ENCODE measurements at regions not wholly inside any gene's neighbourhood (a gene's known extent, or its start where the extent isn't known, plus 50 kb on each side); places are given as distances from the start of the nearest gene placed in this dataset.
A peak's percentile ranks its signal among the peaks of the same experiment; 100 is the strongest.

DNA sequence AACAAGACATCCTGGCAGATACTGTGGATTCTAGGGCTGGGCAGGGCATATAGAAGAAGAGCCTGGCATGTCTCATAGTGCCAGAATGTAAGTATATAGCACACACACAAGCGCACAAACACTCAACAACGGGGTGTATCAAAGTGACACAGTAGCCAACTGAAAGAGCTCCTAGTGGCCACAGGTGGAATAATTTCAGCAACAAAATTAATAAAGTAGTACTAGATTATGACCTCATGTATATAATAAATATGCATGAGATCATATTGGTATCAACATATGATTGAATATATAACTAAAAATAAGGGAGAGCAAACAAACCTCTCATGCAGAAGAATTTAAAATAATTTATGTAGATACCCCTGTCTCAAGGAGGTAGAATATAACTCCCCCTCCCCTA, 72.4 kb upstream of the CXCL12 start:
- Mint-ChIP-seq H3K27ac (ENCODE audit: unreplicated experiment) (no peak overlapping the region), H3K9me3 (ENCODE audit: unreplicated experiment) (peaks cover 2% of the 10 kb centered on the region), H3K4me1 (ENCODE audit: low read depth, unreplicated experiment) (no peaks in the 10 kb centered on the region), H3K27me3 (ENCODE audit: unreplicated experiment) (peaks cover 5% of the 10 kb centered on the region), H3K4me3 (ENCODE audit: unreplicated experiment) (no peak overlapping the region), H3K36me3 (ENCODE audit: unreplicated experiment) (no peaks in the 10 kb centered on the region)
- no peak for DNase-seq
- TF ChIP-seq, protein P1, sequence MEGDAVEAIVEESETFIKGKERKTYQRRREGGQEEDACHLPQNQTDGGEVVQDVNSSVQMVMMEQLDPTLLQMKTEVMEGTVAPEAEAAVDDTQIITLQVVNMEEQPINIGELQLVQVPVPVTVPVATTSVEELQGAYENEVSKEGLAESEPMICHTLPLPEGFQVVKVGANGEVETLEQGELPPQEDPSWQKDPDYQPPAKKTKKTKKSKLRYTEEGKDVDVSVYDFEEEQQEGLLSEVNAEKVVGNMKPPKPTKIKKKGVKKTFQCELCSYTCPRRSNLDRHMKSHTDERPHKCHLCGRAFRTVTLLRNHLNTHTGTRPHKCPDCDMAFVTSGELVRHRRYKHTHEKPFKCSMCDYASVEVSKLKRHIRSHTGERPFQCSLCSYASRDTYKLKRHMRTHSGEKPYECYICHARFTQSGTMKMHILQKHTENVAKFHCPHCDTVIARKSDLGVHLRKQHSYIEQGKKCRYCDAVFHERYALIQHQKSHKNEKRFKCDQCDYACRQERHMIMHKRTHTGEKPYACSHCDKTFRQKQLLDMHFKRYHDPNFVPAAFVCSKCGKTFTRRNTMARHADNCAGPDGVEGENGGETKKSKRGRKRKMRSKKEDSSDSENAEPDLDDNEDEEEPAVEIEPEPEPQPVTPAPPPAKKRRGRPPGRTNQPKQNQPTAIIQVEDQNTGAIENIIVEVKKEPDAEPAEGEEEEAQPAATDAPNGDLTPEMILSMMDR (IDR thresholded peaks at IDR 0.05; ENCODE audit: partially characterized antibody, unreplicated experiment), result peak; percentile 30

DNA sequence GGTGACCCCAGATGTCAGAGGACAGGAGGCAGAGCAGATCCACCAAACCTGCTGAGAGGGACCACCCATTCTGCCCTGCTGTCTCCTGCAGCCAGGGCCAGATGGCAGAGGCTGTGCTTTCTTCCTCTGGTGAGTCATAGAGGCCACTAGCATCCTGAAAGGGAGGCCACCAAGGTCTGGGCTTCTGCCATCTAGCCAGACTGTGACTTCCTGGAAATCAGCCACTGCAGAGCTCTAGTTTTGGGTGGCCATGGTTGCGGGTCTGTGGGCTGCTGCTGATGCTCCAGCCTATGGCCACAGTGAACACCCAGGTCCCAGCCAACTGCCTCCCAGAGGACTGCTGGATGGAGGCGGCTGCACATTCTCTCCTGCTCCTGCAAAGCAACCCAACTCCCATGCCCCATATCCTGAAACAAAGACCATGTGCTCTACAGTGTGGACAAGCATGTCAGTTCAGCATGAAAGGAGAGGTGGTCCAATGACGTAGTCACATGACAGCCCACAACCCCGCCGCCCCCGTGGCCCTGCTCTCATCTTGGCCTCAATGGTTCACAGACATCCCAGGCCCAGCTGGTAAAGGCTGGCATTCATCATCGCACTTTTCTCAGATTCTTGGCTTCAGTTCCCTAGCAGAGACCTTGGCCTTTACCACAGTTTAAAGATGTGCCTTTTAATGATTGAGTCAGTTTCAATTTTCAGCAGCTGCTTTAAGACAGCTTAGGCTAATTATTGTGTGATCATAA, 73.9 kb upstream of the CXCL12 start:
- no peaks in the 10 kb centered on the region for H3K9me3 Mint-ChIP-seq (ENCODE audit: unreplicated experiment)
- H3K27me3 Mint-ChIP-seq (ENCODE audit: unreplicated experiment), result peaks cover 5% of the 10 kb centered on the region
- TF ChIP-seq, protein P1 (IDR thresholded peaks at IDR 0.05; ENCODE audit: partially characterized antibody, unreplicated experiment), result no peak
- no peaks in the 10 kb centered on the region for H3K4me1 Mint-ChIP-seq (ENCODE audit: low read depth, unreplicated experiment)
- no peak for DNase-seq
- no peak overlapping the region for H3K27ac Mint-ChIP-seq (ENCODE audit: unreplicated experiment)
- no peaks in the 10 kb centered on the region for H3K36me3 Mint-ChIP-seq (ENCODE audit: unreplicated experiment)
- no peak overlapping the region for H3K4me3 Mint-ChIP-seq (ENCODE audit: unreplicated experiment)

DNA sequence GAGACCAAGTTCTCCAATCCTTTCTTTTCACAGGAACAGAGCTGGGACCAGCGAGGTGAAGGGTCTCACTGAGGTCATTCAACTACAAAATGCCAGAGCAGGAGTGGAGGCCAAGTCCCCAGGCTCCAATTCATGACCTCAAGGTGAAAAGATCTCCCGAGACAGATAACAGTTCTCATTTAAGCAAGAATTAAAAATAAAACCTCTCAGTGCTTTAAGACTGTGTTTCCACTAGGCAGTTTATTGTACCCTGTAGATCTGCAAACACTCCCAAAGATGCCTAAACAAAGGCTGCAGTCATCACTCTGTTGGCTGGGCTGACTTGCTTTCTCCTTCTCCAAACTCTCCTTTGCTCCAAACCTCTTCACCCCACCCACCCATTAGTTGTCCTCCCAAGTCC, 74.8 kb upstream of the CXCL12 start:
- H3K4me1 Mint-ChIP-seq (ENCODE audit: low read depth, unreplicated experiment), result no peaks in the 10 kb centered on the region

DNA sequence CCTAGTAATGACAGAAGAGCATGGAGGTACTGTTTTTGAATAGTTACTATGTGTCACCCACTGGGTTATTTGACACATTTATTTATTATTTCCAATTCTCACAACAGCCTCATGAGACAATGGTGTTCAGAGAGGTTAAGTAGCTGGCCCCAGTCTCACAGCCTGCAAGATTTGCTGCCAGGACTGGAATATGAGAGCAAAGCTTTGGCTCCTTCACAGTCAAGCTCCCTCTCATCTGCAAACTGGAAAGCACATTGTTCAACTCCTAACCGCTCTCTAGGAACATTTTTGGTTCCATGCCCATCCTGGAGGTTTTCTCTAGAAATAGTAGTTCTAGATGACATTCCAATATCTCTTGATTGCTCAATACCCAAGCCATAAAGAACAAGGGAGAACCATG, 75.5 kb upstream of the CXCL12 start:
- Mint-ChIP-seq H3K4me1 (ENCODE audit: low read depth, unreplicated experiment) (no peaks in the 10 kb centered on the region), H3K4me3 (ENCODE audit: unreplicated experiment) (no peak overlapping the region), H3K27ac (ENCODE audit: unreplicated experiment) (no peak overlapping the region), H3K27me3 (ENCODE audit: unreplicated experiment) (peaks cover 5% of the 10 kb centered on the region), H3K9me3 (ENCODE audit: unreplicated experiment) (no peaks in the 10 kb centered on the region), H3K36me3 (ENCODE audit: unreplicated experiment) (no peaks in the 10 kb centered on the region)
- TF ChIP-seq, protein P1 (IDR thresholded peaks at IDR 0.05; ENCODE audit: partially characterized antibody, unreplicated experiment), result no peak
- DNase-seq, result no peak

More for the DNA sequence above, 74.8 kb upstream of the CXCL12 start:
- Mint-ChIP-seq H3K4me3 (ENCODE audit: unreplicated experiment) (no peak overlapping the region), H3K27me3 (ENCODE audit: unreplicated experiment) (peaks cover 5% of the 10 kb centered on the region), H3K9me3 (ENCODE audit: unreplicated experiment) (no peaks in the 10 kb centered on the region), H3K27ac (ENCODE audit: unreplicated experiment) (no peak overlapping the region), H3K36me3 (ENCODE audit: unreplicated experiment) (no peaks in the 10 kb centered on the region)
- no peak for DNase-seq
- TF ChIP-seq, protein P1 (IDR thresholded peaks at IDR 0.05; ENCODE audit: partially characterized antibody, unreplicated experiment), result no peak

DNA sequence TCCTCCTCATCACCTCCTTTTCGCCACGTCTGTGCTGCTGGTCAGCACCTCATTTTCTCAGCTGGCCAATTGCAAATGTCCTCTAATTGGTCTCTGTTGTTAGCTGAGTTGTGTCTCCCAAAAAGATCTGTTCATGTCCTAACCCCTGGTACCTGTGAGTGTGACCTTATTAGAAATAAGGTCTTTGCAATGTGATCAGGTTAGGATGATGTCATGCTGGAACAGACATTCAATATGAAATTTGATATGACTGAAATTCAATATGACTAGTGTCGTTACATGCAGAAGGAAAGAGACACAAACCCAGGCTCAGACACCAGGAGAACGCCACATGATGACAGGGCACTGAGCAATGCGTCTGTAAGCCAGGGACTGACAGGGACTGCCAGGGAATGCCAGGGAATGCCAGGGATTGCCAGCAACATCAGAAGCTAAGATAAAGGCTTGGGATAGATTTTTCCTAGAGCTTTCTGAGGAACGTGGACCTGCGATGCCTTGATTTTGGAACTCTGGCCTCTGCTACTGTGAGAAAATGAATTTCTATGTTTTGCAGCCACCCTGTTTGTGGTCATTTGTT, 77.5 kb upstream of the CXCL12 start:
- Mint-ChIP-seq H3K27ac (ENCODE audit: unreplicated experiment) (no peak overlapping the region), H3K9me3 (ENCODE audit: unreplicated experiment) (no peaks in the 10 kb centered on the region), H3K4me3 (ENCODE audit: unreplicated experiment) (no peak overlapping the region), H3K27me3 (ENCODE audit: unreplicated experiment) (peaks cover 5% of the 10 kb centered on the region), H3K36me3 (ENCODE audit: unreplicated experiment) (no peaks in the 10 kb centered on the region), H3K4me1 (ENCODE audit: low read depth, unreplicated experiment) (no peaks in the 10 kb centered on the region)
- TF ChIP-seq, protein P1 (IDR thresholded peaks at IDR 0.05; ENCODE audit: partially characterized antibody, unreplicated experiment), result no peak
- DNase-seq, result no peak

Data from glutamatergic neuron (in vitro differentiated cells).